A673 (cell line): ENCODE measurements at regions not wholly inside any gene's neighbourhood (a gene's known extent, or its start where the extent isn't known, plus 50 kb on each side); places are given as distances from the start of the nearest gene placed in this dataset.

Source experiments
- BruUV-seq: library from RNA; stranded (reverse); fragments of 400-500 nt; replicated peaks from 2 replicates; lab custom pipeline; 2021; lab: Mats Ljungman, UMichigan
- CTCF ChIA-PET: fragments of 300-600 bp; sonication (Branson Sonifier 250); formaldehyde crosslinking; loops from one replicate; lab custom pipeline; 2022; ENCODE audit warnings: antibody characterized with exemption; lab: Charles Lee
- POLR2A ChIA-PET: fragments of 300-600 bp; sonication (Branson Sonifier 250); formaldehyde crosslinking; loops from one replicate; lab custom pipeline; 2022; ENCODE audit warnings: antibody characterized with exemption; ENCODE audit not compliant: low non-redundant PET; lab: Charles Lee
- DNase-seq: peaks from one replicate; pipeline ENCODE4 v3.0.0-alpha.2; 2015; ENCODE audit warnings: low spot score
- H3K27ac ChIP-seq: fragments of 200-600 bp; sonication (generic); 2 replicates; pipeline ENCODE4 v1.5.1; 2016; ENCODE audit warnings: mixed run types, low read depth, mild to moderate bottlenecking, mixed read lengths, antibody characterized with exemption, low read length; ENCODE audit not compliant: poor library complexity, severe bottlenecking
- H3K27me3 ChIP-seq: fragments of 200-600 bp; sonication (generic); replicated peaks from 2 replicates; pipeline ENCODE4 v1.6.1; 2017; ENCODE audit warnings: mixed run types, low read depth, mild to moderate bottlenecking, mixed read lengths, antibody characterized with exemption, low read length; ENCODE audit not compliant: insufficient read depth, poor library complexity
- H3K36me3 ChIP-seq: fragments of 200-600 bp; sonication (generic); 2 replicates; pipeline ENCODE4 v1.6.1; 2016; ENCODE audit warnings: mixed run types, mild to moderate bottlenecking, mixed read lengths, antibody characterized with exemption, low read length; ENCODE audit not compliant: insufficient read depth, poor library complexity, severe bottlenecking
- H3K4me1 ChIP-seq: fragments of 200-600 bp; sonication (generic); 2 replicates; pipeline ENCODE4 v1.6.1; 2017; ENCODE audit warnings: mixed run types, mild to moderate bottlenecking, mixed read lengths, antibody characterized with exemption, low read length; ENCODE audit not compliant: insufficient read depth, poor library complexity, severe bottlenecking
- H3K4me3 ChIP-seq: fragments of 200-600 bp; sonication (generic); 2 replicates; pipeline ENCODE4 v1.5.1; 2016; ENCODE audit warnings: low read depth, mixed run types, mild to moderate bottlenecking, mixed read lengths, low read length; ENCODE audit not compliant: poor library complexity, severe bottlenecking
- H3K9me3 ChIP-seq: fragments of 200-600 bp; sonication (generic); 2 replicates; pipeline ENCODE4 v1.6.1; 2016; ENCODE audit warnings: mixed run types, low read depth, mild to moderate bottlenecking, mixed read lengths, antibody characterized with exemption, low read length; ENCODE audit not compliant: poor library complexity, severe bottlenecking
- CTCF ChIP-seq: fragments of 300-800, 200-600 bp; sonication (generic); conservative IDR thresholded peaks from 2 replicates; pipeline ENCODE4 v1.5.1; 2017; ENCODE audit warnings: low read depth, mild to moderate bottlenecking, antibody characterized with exemption, low read length, moderate library complexity, mixed read lengths
- EZH2 ChIP-seq: fragments of 200-600 bp; sonication (generic); IDR thresholded peaks from 2 replicates; pipeline ENCODE4 v1.6.1; 2017; ENCODE audit warnings: borderline replicate concordance, low read depth, mild to moderate bottlenecking, mixed read lengths, antibody characterized with exemption, low read length; ENCODE audit not compliant: poor library complexity, severe bottlenecking
- intact Hi-C: fragments of 100-400 bp; cut with micrococcal nuclease; formaldehyde crosslinking; loops from one replicate; pipeline ENCODE4 v1.10.0; 2022; ENCODE audit not compliant: unreplicated experiment

DNA sequence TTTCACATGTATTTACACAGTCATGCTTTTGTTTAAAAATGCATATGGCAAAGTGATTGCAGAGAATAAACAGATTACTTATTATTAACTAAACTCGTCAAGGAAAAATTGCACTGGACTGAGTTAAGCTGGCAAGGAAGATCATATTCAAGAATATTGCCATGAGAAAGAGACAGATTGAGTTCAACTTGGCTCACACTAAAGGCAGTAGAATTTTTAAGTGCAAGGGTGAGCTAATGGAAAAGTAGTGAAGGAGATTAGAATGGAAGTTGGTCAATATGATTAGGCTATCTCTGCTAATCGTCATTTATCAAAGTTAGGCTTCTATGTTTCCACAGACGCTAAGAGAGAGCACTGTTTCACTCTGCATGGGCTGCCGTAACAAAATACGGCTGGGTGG lies 557.6 kb downstream of the PRR16 start:
- no peak for DNase-seq
- intact Hi-C loops = no loop called here
- BruUV-seq = no TSS peak
- CTCF ChIA-PET = no interaction called here
- H3K9me3 ChIP-seq = no peaks in the 10 kb centered on the region
- no peaks in the 10 kb centered on the region for H3K4me1 ChIP-seq
- POLR2A ChIA-PET = no interaction called here
- TF ChIP-seq EZH2 = no peak
- no peak for TF ChIP-seq CTCF
- H3K36me3 ChIP-seq = no peaks in the 10 kb centered on the region
- H3K27ac ChIP-seq = no peak overlapping the region
- no peaks in the 10 kb centered on the region for H3K27me3 ChIP-seq
- H3K4me3 ChIP-seq = no peak overlapping the region

GRCh38 chr5:121024416-121025311 lies 560.6 kb downstream of the PRR16 start:
- DNase-seq = no peak

GRCh38 chr5:121025671-121026070 lies 561.6 kb downstream of the PRR16 start:
- no TSS peak for BruUV-seq
- TF ChIP-seq EZH2 (no peak), CTCF (no peak)
- no peaks in the 10 kb centered on the region for H3K4me1 ChIP-seq
- no peaks in the 10 kb centered on the region for H3K9me3 ChIP-seq
- H3K4me3 ChIP-seq = no peak overlapping the region
- DNase-seq = no peak
- POLR2A ChIA-PET = no interaction called here
- intact Hi-C loops = no loop called here
- no peaks in the 10 kb centered on the region for H3K27me3 ChIP-seq
- CTCF ChIA-PET = no interaction called here
- no peak overlapping the region for H3K27ac ChIP-seq
- H3K36me3 ChIP-seq = no peaks in the 10 kb centered on the region

More at GRCh38 chr5:121024416-121025311, 560.6 kb downstream of the PRR16 start:
- TF ChIP-seq CTCF (no peak), EZH2 (no peak)
- H3K27me3 ChIP-seq = no peaks in the 10 kb centered on the region
- no peak overlapping the region for H3K4me3 ChIP-seq
- ChIA-PET POLR2A (no interaction called here), CTCF (no interaction called here)
- no peaks in the 10 kb centered on the region for H3K4me1 ChIP-seq
- no TSS peak for BruUV-seq
- no peaks in the 10 kb centered on the region for H3K36me3 ChIP-seq
- H3K27ac ChIP-seq = no peak overlapping the region
- intact Hi-C loops = no loop called here
- no peaks in the 10 kb centered on the region for H3K9me3 ChIP-seq
